ENCODE measurements at regions not wholly inside any gene's neighbourhood (a gene's known extent, or its start where the extent isn't known, plus 50 kb on each side); places are given as distances from the start of the nearest gene placed in this dataset.

DNA sequence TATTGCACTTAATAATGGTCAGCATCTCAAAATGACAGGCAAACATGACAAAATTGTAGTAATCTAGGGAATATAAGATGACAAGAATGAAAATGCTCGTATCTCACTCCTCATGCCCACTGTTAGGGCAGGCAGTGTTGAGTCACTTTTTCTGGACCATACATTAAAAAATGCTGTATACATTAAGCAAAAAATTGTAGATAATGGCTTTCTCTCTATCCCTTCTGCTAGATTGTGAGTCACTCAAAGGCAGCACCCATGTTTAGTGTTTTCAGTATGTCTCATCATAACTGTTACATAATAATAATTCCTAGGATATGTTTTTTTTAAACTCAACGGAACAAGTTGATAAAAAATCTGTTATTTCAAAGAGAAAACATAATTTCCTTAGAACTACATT, 199.3 kb downstream of the TENT5A start:
- no peak for DNase-seq (ENCODE audit: low spot score)
- no peak for ATAC-seq (ENCODE audit: low FRiP score)
- TF ChIP-seq, protein P1, sequence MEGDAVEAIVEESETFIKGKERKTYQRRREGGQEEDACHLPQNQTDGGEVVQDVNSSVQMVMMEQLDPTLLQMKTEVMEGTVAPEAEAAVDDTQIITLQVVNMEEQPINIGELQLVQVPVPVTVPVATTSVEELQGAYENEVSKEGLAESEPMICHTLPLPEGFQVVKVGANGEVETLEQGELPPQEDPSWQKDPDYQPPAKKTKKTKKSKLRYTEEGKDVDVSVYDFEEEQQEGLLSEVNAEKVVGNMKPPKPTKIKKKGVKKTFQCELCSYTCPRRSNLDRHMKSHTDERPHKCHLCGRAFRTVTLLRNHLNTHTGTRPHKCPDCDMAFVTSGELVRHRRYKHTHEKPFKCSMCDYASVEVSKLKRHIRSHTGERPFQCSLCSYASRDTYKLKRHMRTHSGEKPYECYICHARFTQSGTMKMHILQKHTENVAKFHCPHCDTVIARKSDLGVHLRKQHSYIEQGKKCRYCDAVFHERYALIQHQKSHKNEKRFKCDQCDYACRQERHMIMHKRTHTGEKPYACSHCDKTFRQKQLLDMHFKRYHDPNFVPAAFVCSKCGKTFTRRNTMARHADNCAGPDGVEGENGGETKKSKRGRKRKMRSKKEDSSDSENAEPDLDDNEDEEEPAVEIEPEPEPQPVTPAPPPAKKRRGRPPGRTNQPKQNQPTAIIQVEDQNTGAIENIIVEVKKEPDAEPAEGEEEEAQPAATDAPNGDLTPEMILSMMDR (IDR thresholded peaks at IDR 0.05), result no peak

DNA sequence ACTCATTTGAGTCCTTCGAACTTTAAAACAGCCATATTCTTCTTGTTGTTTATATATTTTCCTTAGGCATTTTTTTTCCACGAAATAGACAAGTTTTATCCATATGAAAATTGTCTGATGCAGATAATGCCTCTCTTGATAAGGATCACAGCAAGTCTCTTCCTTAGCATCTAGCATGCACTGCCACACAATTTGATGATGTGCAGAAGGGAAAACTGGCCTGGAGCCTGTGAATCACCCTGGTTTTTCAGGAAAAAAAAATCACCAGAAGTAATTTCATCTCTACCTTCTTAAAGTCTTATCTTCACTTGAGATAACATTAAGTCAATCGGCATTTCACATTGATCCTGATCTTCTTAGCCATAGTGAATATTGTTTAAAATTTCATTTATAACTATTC, 199.8 kb downstream of the TENT5A start:
- DNase-seq (ENCODE audit: low spot score) (no peak), ATAC-seq (ENCODE audit: low FRiP score) (no peak)
- TF ChIP-seq, protein P1 (IDR thresholded peaks at IDR 0.05), result no peak

DNA sequence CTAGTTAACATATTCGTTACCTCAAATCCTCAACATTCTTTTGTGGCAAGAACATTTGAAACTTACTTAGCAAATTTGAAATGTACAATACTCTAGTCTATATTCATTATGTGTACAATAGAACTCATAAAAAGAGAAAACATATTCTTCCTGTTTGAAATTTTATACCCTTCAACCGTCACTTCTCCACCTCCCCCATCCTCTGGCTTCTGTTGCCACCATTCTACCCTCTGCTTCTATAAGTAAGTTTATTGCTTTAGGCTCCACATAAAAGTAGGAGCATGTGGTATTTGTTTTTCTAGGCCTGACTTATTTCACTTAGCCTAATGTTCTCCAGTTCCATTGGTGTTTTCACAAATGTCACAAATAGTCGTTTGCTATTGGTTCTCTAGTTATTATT, 205.3 kb downstream of the TENT5A start:
- ATAC-seq (ENCODE audit: low FRiP score), result no peak
- TF ChIP-seq, protein P1 (IDR thresholded peaks at IDR 0.05), result no peak
- no peak for DNase-seq (ENCODE audit: low spot score)

DNA sequence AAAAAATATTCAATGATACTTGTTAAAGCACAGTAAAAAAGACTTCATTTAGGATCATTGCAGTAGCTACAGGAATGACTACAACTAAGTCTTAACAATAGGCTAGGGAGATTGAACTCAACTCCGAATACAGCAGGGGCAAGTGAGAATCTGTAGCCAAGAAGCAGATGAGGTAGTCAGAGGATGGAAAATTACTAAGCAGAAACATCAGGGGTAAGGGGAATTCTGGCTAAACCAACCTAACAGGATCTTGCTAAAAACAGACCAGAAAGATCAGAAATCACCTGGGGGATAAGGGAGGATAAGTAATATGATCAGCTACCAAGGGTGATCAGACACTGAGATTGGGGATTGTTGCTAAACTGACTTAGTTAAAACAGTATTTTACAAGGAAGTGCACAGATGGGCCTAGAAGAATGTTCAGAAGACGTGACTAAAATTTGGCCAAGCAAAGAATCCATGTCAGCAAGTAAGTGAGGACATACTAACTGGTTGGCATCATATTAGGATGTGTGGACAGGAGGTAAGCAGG, 217.5 kb downstream of the TENT5A start:
- DNase-seq (ENCODE audit: low spot score), result no peak
- TF ChIP-seq, protein P1 (IDR thresholded peaks at IDR 0.05), result no peak

DNA sequence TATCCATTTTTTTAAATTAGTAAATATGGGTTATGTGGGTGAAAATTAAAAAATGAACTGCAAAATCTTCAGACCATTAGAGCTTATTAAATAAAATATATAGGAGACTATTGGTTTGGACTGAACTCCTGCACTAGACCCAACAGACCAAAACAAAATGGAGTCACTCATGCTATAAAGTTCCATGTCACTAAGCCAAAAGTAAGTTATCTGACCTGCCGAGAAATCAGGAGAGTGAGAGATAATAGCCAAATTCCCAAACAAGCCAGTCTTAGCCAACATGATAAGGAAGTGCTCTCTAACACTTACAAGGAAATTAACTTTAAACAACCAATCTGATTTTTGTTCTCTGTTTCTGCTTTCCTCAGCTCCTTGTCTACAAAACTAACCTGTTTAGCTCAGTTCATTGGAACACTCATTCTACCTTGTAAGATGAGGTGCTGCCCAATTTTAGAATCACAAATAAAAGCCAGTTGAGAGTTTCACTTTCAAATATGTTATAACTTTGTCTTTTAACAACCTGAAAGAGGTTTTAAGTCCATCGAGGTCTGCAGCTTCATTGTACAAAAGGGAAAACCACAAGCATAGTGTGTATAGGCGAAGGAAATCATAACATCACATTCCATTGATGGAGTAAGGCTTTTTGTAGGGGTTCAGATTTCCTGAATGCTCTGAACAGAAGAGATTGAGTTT, 220.5 kb downstream of the TENT5A start:
- ATAC-seq (ENCODE audit: low FRiP score) (no peak), DNase-seq (ENCODE audit: low spot score) (no peak)
- TF ChIP-seq, protein P1 (IDR thresholded peaks at IDR 0.05), result no peak

More for the DNA sequence above, 217.5 kb downstream of the TENT5A start:
- ATAC-seq (ENCODE audit: low FRiP score), result no peak

DNA sequence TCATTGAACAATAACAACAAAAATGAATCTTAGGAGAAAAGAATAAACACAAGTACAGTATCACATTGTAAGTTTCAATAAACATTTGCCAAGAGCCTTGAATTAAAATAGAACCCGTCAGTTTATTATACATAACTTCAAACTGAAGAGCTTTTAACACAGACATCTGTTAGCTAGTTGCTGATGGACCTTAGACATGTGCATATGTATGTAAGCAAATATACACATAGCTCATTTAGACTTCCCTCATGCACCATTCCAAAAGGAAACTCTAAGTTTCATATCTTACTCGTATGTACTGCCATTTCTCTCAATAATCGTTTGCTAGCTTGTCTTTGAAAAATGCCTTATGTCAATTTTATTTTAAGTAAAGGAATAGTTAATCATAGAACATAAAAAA, 235.0 kb downstream of the TENT5A start:
- TF ChIP-seq, protein P1 (IDR thresholded peaks at IDR 0.05), result no peak
- DNase-seq (ENCODE audit: low spot score) (no peak), ATAC-seq (ENCODE audit: low FRiP score) (no peak)
